ENCODE measurements at regions not wholly inside any gene's neighbourhood (a gene's known extent, or its start where the extent isn't known, plus 50 kb on each side); places are given as distances from the start of the nearest gene placed in this dataset.

DNA sequence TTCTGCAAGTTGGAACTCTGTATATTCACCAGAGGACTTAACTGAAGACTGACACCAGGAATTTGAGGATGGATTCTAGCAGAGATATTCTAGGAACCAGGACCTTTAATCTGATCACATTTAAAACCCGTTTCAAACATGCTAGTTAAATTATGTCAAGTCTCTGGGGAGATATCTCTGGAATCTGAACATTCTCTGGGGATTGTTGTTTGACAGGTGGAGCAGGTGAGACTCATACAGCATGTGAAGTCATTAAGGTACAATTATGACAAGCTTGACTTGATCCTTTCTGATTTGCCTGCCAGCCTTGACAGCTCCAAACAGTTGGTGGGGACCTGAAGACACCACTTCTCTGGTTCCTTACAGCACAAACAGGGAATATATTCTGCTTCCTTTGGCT is 100.3 kb downstream of the FAT3 start:
- DNase-seq: no peak

DNA sequence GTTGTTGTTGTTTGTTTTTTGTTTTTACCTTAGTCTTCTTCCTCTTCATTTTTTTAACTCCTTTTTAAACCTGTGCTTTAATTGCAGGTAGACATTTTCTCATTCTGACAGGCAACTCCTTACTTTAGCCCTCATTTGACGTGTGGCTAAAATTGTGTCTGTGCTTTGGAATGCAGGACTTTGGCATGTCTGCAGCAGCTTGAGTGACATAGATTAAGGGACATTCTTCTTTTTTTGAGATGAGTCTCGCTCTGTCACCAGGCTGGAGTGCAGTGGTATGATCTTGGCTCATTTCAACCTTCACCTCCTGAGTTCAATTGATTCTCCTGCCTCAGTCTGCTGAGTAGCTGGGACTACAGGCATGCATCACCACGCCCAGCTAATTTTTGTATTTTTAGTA is 100.8 kb downstream of the FAT3 start:
- H3K36me3 ChIP-seq (replicated peaks): no peaks in the 10 kb centered on the region
- no peak for DNase-seq
- in situ Hi-C loops (cut with HindIII; ENCODE audit: low pct_ligation_motif_present, low sequenced_read_pairs): no loop called here
- TF ChIP-seq, protein P1, sequence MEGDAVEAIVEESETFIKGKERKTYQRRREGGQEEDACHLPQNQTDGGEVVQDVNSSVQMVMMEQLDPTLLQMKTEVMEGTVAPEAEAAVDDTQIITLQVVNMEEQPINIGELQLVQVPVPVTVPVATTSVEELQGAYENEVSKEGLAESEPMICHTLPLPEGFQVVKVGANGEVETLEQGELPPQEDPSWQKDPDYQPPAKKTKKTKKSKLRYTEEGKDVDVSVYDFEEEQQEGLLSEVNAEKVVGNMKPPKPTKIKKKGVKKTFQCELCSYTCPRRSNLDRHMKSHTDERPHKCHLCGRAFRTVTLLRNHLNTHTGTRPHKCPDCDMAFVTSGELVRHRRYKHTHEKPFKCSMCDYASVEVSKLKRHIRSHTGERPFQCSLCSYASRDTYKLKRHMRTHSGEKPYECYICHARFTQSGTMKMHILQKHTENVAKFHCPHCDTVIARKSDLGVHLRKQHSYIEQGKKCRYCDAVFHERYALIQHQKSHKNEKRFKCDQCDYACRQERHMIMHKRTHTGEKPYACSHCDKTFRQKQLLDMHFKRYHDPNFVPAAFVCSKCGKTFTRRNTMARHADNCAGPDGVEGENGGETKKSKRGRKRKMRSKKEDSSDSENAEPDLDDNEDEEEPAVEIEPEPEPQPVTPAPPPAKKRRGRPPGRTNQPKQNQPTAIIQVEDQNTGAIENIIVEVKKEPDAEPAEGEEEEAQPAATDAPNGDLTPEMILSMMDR (IDR thresholded peaks at IDR 0.05; ENCODE audit: low read depth, low read length, missing control alignments): no peak
- no peak overlapping the region for H3K4me3 ChIP-seq (ENCODE audit: low read depth, low read length)
- H3K27ac ChIP-seq: no peak overlapping the region
- H3K27me3 ChIP-seq (replicated peaks): no peaks in the 10 kb centered on the region

More for the DNA sequence above, 100.3 kb downstream of the FAT3 start:
- TF ChIP-seq, protein P1 (IDR thresholded peaks at IDR 0.05; ENCODE audit: low read depth, low read length, missing control alignments): no peak
- Histone ChIP-seq H3K4me3 (ENCODE audit: low read depth, low read length) (no peak overlapping the region), H3K36me3 (replicated peaks) (no peaks in the 10 kb centered on the region), H3K27ac (no peak overlapping the region), H3K27me3 (replicated peaks) (no peaks in the 10 kb centered on the region)
- in situ Hi-C loops (cut with HindIII; ENCODE audit: low pct_ligation_motif_present, low sequenced_read_pairs): no loop called here

DNA sequence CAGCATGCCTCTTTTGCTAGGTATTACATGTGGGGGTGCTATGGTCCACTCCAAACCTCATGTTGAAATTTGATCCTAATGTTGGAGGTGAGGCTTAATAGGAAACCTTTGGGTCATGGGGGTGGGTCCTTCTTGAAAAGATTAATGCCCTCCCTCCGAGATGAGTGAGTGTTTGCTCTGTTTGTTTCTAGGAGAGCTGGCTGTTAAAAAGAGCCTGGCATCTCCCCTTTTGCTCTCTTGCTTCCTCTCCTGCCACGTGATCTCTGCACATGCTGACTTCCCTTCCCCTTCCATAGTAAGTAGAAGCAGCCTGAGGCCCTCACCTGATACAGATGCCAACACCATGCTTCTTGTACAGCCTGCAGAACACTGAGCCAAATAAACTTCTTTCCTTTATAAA is 104.5 kb downstream of the FAT3 start:
- H3K36me3 ChIP-seq (replicated peaks): no peaks in the 10 kb centered on the region
- H3K4me3 ChIP-seq (ENCODE audit: low read depth, low read length): no peak overlapping the region
- TF ChIP-seq, protein P1 (IDR thresholded peaks at IDR 0.05; ENCODE audit: low read depth, low read length, missing control alignments): no peak
- in situ Hi-C loops (cut with HindIII; ENCODE audit: low pct_ligation_motif_present, low sequenced_read_pairs): no loop called here
- no peaks in the 10 kb centered on the region for H3K27me3 ChIP-seq (replicated peaks)
- no peak for DNase-seq
- no peak overlapping the region for H3K27ac ChIP-seq

DNA sequence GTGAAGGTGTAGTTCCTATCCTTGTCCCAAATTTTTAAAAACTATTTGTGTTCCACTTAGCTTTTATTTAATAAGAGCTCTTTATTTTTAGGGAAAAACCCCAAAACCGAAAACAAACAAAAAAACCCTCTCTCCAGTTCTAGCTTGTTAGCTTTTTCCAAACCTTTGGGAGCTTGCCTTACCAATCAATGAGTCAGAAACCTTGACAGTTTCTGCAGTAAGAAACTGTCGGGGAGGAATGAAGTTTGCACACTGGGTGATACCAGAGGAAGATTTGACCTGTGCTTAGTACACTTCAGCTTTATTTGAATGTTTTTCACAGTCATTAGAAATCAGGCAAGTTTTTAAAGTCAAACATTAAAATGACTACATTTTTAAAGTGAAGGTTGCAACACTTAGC is 105.0 kb downstream of the FAT3 start:
- DNase-seq: peak; percentile 20
- in situ Hi-C loops (cut with HindIII; ENCODE audit: low pct_ligation_motif_present, low sequenced_read_pairs): no loop called here
- Histone ChIP-seq H3K27ac (no peak overlapping the region), H3K36me3 (replicated peaks) (no peaks in the 10 kb centered on the region), H3K27me3 (replicated peaks) (no peaks in the 10 kb centered on the region), H3K4me3 (ENCODE audit: low read depth, low read length) (no peak overlapping the region)
- TF ChIP-seq, protein P1 (IDR thresholded peaks at IDR 0.05; ENCODE audit: low read depth, low read length, missing control alignments): no peak

DNA sequence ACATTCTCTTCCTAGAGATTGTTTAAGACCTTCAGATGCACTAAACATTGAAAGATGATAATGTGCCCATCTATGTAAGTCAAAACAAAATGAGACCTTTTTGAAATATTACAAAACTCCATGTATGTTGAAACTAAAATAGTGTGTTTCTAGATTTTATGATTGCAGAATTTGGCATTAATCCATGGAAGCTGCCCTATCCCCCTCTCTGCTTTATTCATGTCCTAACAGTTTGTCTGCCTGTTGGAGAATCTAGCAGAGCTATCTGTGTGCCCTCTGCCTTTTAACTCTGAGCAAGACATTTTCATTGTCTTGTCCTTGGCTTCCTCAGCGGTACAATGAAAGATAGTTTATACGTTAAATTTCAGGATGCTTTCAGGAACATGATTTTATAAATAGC is 105.5 kb downstream of the FAT3 start:
- in situ Hi-C loops (cut with HindIII; ENCODE audit: low pct_ligation_motif_present, low sequenced_read_pairs): no loop called here
- Histone ChIP-seq H3K27ac (no peak overlapping the region), H3K36me3 (replicated peaks) (no peaks in the 10 kb centered on the region), H3K27me3 (replicated peaks) (no peaks in the 10 kb centered on the region), H3K4me3 (ENCODE audit: low read depth, low read length) (no peak overlapping the region)
- TF ChIP-seq, protein P1 (IDR thresholded peaks at IDR 0.05; ENCODE audit: low read depth, low read length, missing control alignments): no peak
- no peak for DNase-seq

DNA sequence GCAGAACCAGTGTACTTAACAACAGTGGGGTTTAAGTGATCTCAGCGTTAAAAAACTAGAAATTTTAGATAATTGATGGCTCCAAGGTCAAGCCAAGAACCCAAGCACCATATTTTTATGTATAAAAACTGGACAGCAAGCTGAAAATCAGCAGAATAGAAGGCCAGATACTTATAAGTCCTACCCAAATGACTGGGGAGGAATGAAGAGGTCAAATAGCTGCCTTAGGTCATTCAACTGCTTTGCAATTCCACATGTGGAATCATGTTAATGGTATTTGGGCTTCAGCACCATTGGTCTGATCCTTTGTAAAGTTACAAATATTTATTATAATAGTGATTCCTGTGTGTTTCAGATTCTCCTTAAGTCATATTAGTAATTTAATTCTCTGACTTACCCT is 108.4 kb downstream of the FAT3 start:
- no peaks in the 10 kb centered on the region for H3K36me3 ChIP-seq (replicated peaks)
- no peak overlapping the region for H3K27ac ChIP-seq
- TF ChIP-seq, protein P1 (IDR thresholded peaks at IDR 0.05; ENCODE audit: low read depth, low read length, missing control alignments): no peak
- no peaks in the 10 kb centered on the region for H3K27me3 ChIP-seq (replicated peaks)
- no peak overlapping the region for H3K4me3 ChIP-seq (ENCODE audit: low read depth, low read length)
- in situ Hi-C loops (cut with HindIII; ENCODE audit: low pct_ligation_motif_present, low sequenced_read_pairs): no loop called here
- DNase-seq: peak; percentile 33

Measured in brain microvascular endothelial cell (primary cell).